Panc1 (cell line): ENCODE measurements at regions not wholly inside any gene's neighbourhood (a gene's known extent, or its start where the extent isn't known, plus 50 kb on each side); places are given as distances from the start of the nearest gene placed in this dataset.

ENCODE experiments used
- ATAC-seq: fragments of 200-7000 bp; cut with Tn5 transposase; 2 replicates; pipeline ENCODE4 v1.9.1; 2020; ENCODE audit warnings: mild to moderate bottlenecking, moderate library complexity
- BruUV-seq: library from RNA; stranded (reverse); fragments of 400-500 nt; replicated peaks from 2 replicates; lab custom pipeline; 2021; lab: Mats Ljungman, UMichigan
- CTCF ChIA-PET: fragments of 300-600 bp; sonication (Branson Sonifier 250); formaldehyde crosslinking; loops from one replicate; lab custom pipeline; 2022; ENCODE audit warnings: antibody characterized with exemption; lab: Charles Lee
- POLR2A ChIA-PET: fragments of 300-600 bp; sonication (Branson Sonifier 250); formaldehyde crosslinking; loops from one replicate; lab custom pipeline; 2022; ENCODE audit warnings: antibody characterized with exemption; lab: Charles Lee
- DNase-seq: peaks from one replicate; pipeline ENCODE4 v3.0.0-alpha.2; 2010; ENCODE audit warnings: low read depth, low spot score
- H3K27ac ChIP-seq: 2 replicates; pipeline ENCODE4 v1.5.1; 2011; ENCODE audit warnings: mild to moderate bottlenecking, low read length, inconsistent platforms
- H3K27me3 ChIP-seq: fragments of 200-500 bp; sonication (Bioruptor generic); 2 replicates; pipeline ENCODE4 v1.6.0; 2014; ENCODE audit warnings: low read length, inconsistent platforms; ENCODE audit not compliant: control insufficient read depth, insufficient read depth
- H3K36me3 ChIP-seq: fragments of 200-500 bp; sonication (Bioruptor generic); 2 replicates; pipeline ENCODE4 v1.5.1; 2014; ENCODE audit warnings: inconsistent platforms, mild to moderate bottlenecking, low read length, moderate library complexity; ENCODE audit not compliant: control insufficient read depth, insufficient read depth
- H3K4me1 ChIP-seq: 2 replicates; pipeline ENCODE4 v1.5.1; 2011; ENCODE audit warnings: inconsistent platforms, mild to moderate bottlenecking, low read length, moderate library complexity; ENCODE audit not compliant: control insufficient read depth, insufficient read depth
- H3K4me3 ChIP-seq, 2 experiments: 2 replicates each; pipeline ENCODE4 v1.5.1; 2011 to 2012; ENCODE audit warnings: low read depth in 2 of 2, low read length in 2 of 2, mild to moderate bottlenecking in 2 of 2, inconsistent platforms in 1 of 2, moderate library complexity in 1 of 2
- H3K9me3 ChIP-seq: fragments of 200-500 bp; sonication (Bioruptor generic); 2 replicates; pipeline ENCODE4 v1.5.1; 2014; ENCODE audit warnings: low read depth, mild to moderate bottlenecking, inconsistent platforms, low read length, moderate library complexity; ENCODE audit not compliant: control insufficient read depth, insufficient read depth
- CTCF ChIP-seq: fragments of 450-650 bp; IDR thresholded peaks from 2 replicates; pipeline ENCODE4 v1.5.1; 2017; ENCODE audit warnings: mild to moderate bottlenecking
- POLR2AphosphoS5 ChIP-seq: IDR thresholded peaks from 2 replicates; pipeline ENCODE4 v1.6.1; 2012; ENCODE audit warnings: mild to moderate bottlenecking, low read depth, low read length, moderate library complexity
- REST ChIP-seq, 2 experiments: IDR thresholded peaks; 2 replicates each; pipeline ENCODE4 v1.6.1; 2011 to 2012; ENCODE audit warnings: low read depth in 2 of 2, control low read depth in 1 of 2, low read length in 1 of 2, mild to moderate bottlenecking in 1 of 2, moderate library complexity in 1 of 2; ENCODE audit not compliant: insufficient read depth in 1 of 2
- SIN3A ChIP-seq: IDR thresholded peaks from 2 replicates; pipeline ENCODE4 v1.6.1; 2012; ENCODE audit warnings: low read depth, mild to moderate bottlenecking, low read length, moderate library complexity, borderline replicate concordance; ENCODE audit not compliant: insufficient read depth
- TCF7L2 ChIP-seq: IDR thresholded peaks from 2 replicates; pipeline ENCODE4 v1.6.1; 2011; ENCODE audit warnings: mild to moderate bottlenecking, low read depth, low read length, inconsistent platforms
- in situ Hi-C: cut with HindIII; loops from 2 replicates; pipeline ENCODE4 v1.10.0; 2016; ENCODE audit warnings: low sequenced_read_pairs, low pct_unique_long_range_greater_than_20kb
- intact Hi-C: fragments of 100-400 bp; cut with micrococcal nuclease; formaldehyde crosslinking; loops from one replicate; pipeline ENCODE4 v1.10.0; 2022; ENCODE audit not compliant: unreplicated experiment

GRCh38 chr19:34831714-34832113 is 58.7 kb upstream of the ZNF599 start:
- ChIA-PET POLR2A (no interaction called here), CTCF (no interaction called here)
- no peak overlapping the region for H3K27ac ChIP-seq
- no peak overlapping the region for H3K4me3 ChIP-seq
- peaks cover 14% of the 10 kb centered on the region for H3K27me3 ChIP-seq
- BruUV-seq: no TSS peak
- ATAC-seq: 0 out of 2 replicates have a peak, but pooled peaks have one; percentile 17
- H3K36me3 ChIP-seq: no peaks in the 10 kb centered on the region
- no peaks in the 10 kb centered on the region for H3K9me3 ChIP-seq
- no peak for DNase-seq
- no peaks in the 10 kb centered on the region for H3K4me1 ChIP-seq
- no peak for TF ChIP-seq CTCF
- TF ChIP-seq POLR2AphosphoS5: no peak
- intact Hi-C loops: no loop called here
- in situ Hi-C loops: no loop called here

- no peak for ATAC-seq
- TF ChIP-seq CTCF (no peak), POLR2AphosphoS5 (no peak), SIN3A (no peak), REST (IDR thresholded peaks at IDR 0.05; ENCODE audit: insufficient read depth in 1 of 2, low read depth in 2 of 2, low read length in 1 of 2) (no peak), TCF7L2 (no peak)
- DNase-seq: no peak
Measured at GRCh38 chr19:34828156-34828555, 55.1 kb upstream of the ZNF599 start.

More at GRCh38 chr19:34828156-34828555, 55.1 kb upstream of the ZNF599 start:
- no peak overlapping the region for H3K4me3 ChIP-seq
- no peak overlapping the region for H3K27ac ChIP-seq
- in situ Hi-C loops: no loop called here
- H3K4me1 ChIP-seq: no peaks in the 10 kb centered on the region
- ChIA-PET CTCF (no interaction called here), POLR2A (no interaction called here)
- no TSS peak for BruUV-seq
- H3K36me3 ChIP-seq: no peaks in the 10 kb centered on the region
- intact Hi-C loops: no loop called here
- peaks cover 2% of the 10 kb centered on the region; the same call in 1 of the 2 replicates for H3K27me3 ChIP-seq
- H3K9me3 ChIP-seq: no peaks in the 10 kb centered on the region
